ENCODE measurements at regions not wholly inside any gene's neighbourhood (a gene's known extent, or its start where the extent isn't known, plus 50 kb on each side); places are given as distances from the start of the nearest gene placed in this dataset.

DNA sequence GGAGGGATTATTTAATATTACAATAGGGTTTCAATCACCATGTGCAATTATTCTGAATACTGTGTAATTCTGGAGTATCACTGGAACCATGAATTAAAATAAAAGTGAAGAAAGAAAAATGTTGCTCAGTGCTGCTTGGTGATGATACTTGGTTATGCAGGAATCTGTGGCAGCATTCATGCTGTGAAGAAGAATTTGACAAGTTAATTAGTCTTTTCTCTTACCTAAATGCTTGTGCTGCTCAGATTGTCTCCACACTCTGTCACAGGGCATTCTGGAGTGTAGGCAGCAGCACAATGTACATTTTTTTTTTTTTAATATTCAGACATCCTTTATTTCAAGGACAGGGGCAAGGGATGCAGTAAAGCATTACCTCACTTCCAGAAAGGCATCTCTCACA is 749.3 kb upstream of the CADM2 start:
- TF ChIP-seq, protein P1, sequence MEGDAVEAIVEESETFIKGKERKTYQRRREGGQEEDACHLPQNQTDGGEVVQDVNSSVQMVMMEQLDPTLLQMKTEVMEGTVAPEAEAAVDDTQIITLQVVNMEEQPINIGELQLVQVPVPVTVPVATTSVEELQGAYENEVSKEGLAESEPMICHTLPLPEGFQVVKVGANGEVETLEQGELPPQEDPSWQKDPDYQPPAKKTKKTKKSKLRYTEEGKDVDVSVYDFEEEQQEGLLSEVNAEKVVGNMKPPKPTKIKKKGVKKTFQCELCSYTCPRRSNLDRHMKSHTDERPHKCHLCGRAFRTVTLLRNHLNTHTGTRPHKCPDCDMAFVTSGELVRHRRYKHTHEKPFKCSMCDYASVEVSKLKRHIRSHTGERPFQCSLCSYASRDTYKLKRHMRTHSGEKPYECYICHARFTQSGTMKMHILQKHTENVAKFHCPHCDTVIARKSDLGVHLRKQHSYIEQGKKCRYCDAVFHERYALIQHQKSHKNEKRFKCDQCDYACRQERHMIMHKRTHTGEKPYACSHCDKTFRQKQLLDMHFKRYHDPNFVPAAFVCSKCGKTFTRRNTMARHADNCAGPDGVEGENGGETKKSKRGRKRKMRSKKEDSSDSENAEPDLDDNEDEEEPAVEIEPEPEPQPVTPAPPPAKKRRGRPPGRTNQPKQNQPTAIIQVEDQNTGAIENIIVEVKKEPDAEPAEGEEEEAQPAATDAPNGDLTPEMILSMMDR (IDR thresholded peaks at IDR 0.05) = no peak
- TF ChIP-seq POLR2A (IDR thresholded peaks at IDR 0.05) (no peak), POLR2AphosphoS5 (IDR thresholded peaks at IDR 0.05) (no peak)
